PC-3 (cell line): ENCODE measurements at regions not wholly inside any gene's neighbourhood (a gene's known extent, or its start where the extent isn't known, plus 50 kb on each side); places are given as distances from the start of the nearest gene placed in this dataset.

Source experiments
- EZH2 ChIP-seq: fragments of 300-600 bp; sonication (generic); IDR thresholded peaks from one replicate; pipeline ENCODE4 v1.6.1; 2017; ENCODE audit warnings: antibody characterized with exemption, mild to moderate bottlenecking, low read length; ENCODE audit not compliant: unreplicated experiment
- TF ChIP-seq, protein P1 (sequence below): fragments of 300-600 bp; sonication (generic); conservative IDR thresholded peaks from 2 replicates; pipeline ENCODE4 v1.5.1; 2017; ENCODE audit warnings: antibody characterized with exemption, low read depth, mild to moderate bottlenecking, low read length

DNA sequence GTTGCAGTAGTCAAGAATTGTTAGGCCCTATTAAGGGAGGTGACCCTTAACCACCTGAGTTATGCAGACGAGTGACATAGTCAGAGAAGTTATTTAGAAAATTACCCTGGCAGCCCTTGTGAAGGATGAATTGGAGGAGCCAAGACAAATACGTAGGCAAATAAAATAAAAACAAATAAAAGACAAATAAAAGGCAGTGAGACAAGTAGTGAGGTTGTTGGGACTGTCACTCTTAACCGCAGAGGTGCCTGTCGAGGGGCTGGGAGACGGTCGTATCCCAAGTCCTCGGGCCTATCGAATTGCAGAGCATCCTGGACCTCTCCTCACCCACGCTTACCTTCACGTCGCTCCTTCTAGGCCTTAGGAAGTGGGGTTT is 58.0 kb upstream of the ZC4H2 start:
- TF ChIP-seq, protein P1, sequence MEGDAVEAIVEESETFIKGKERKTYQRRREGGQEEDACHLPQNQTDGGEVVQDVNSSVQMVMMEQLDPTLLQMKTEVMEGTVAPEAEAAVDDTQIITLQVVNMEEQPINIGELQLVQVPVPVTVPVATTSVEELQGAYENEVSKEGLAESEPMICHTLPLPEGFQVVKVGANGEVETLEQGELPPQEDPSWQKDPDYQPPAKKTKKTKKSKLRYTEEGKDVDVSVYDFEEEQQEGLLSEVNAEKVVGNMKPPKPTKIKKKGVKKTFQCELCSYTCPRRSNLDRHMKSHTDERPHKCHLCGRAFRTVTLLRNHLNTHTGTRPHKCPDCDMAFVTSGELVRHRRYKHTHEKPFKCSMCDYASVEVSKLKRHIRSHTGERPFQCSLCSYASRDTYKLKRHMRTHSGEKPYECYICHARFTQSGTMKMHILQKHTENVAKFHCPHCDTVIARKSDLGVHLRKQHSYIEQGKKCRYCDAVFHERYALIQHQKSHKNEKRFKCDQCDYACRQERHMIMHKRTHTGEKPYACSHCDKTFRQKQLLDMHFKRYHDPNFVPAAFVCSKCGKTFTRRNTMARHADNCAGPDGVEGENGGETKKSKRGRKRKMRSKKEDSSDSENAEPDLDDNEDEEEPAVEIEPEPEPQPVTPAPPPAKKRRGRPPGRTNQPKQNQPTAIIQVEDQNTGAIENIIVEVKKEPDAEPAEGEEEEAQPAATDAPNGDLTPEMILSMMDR, result no peak
- TF ChIP-seq EZH2, result no peak
